Body of pancreas (tissue), 4 donors: ENCODE measurements at regions not wholly inside any gene's neighbourhood (a gene's known extent, or its start where the extent isn't known, plus 50 kb on each side); places are given as distances from the start of the nearest gene placed in this dataset.

Experiments
- ATAC-seq: fragments of 150-250 bp; one replicate; pipeline ENCODE4 v1.9.1; 2016
- DNase-seq, 4 donors: peaks; one replicate each; pipeline ENCODE4 v3.0.0-alpha.2; 2019
- H3K27ac ChIP-seq, 4 donors: fragments of 200-600 bp; sonication (generic); 1 replicate in 3 of 4; 2 replicates in 1 of 4; pipeline versions ENCODE4 v1.5.1 to v1.6.1; 2016 to 2019; ENCODE audit warnings: mild to moderate bottlenecking in 1 of 4, mixed read lengths in 1 of 4, moderate library complexity in 1 of 4
- H3K27me3 ChIP-seq, 2 donors: fragments of 200-600 bp; sonication (generic); one replicate each; pipeline ENCODE4 v1.6.0; 2016; ENCODE audit warnings: mild to moderate bottlenecking in 1 of 2
- H3K36me3 ChIP-seq, 2 donors: fragments of 200-600 bp; sonication (generic); replicated peaks in 1 of 2; 2 replicates each; pipeline ENCODE4 v1.5.1; 2016; ENCODE audit warnings: low read depth in 2 of 2; ENCODE audit not compliant: insufficient read depth in 1 of 2
- H3K4me1 ChIP-seq: fragments of 200-600 bp; sonication (generic); one replicate; pipeline ENCODE4 v1.6.0; 2016
- H3K4me3 ChIP-seq, 2 donors: fragments of 200-600 bp; sonication (generic); 1 replicate in 1 of 2; 2 replicates in 1 of 2; pipeline ENCODE4 v1.5.1; 2016 to 2019
- H3K9me3 ChIP-seq, 3 donors: fragments of 200-600 bp; sonication (generic); 1 replicate in 2 of 3; 2 replicates in 1 of 3; pipeline ENCODE4 v1.5.1; 2016
- CTCF ChIP-seq, 7 experiments: fragments of 450-650 bp in 4 of 7; fragments of 200-600 bp in 3 of 7; sonication (generic) in 3 of 7; IDR thresholded peaks; one replicate each; pipeline ENCODE4 v1.5.1; 2016 to 2019; ENCODE audit warnings: antibody characterized with exemption in 7 of 7
- POLR2A ChIP-seq, 3 donors: fragments of 450-650 bp; IDR thresholded peaks; one replicate each; pipeline ENCODE4 v1.6.1; 2016; ENCODE audit warnings: antibody characterized with exemption in 3 of 3, mild to moderate bottlenecking in 2 of 3
- WGBS, 2 donors: methylation state at CpG; one replicate each; pipeline ENCODE4 v1.1.5; 2017; 5-methylcytosine and 5-hydroxymethylcytosine counted together
- intact Hi-C: fragments of 100-400 bp; cut with DNase I; formaldehyde crosslinking; loops from one replicate; pipeline ENCODE4 v1.15.1; 2023

GRCh38 chr3:56981445-56982230 lies 78.8 kb upstream of the SPATA12 start:
- no peaks in the 10 kb centered on the region for H3K27me3 ChIP-seq
- TF ChIP-seq CTCF (IDR thresholded peaks at IDR 0.05) (no peak), POLR2A (IDR thresholded peaks at IDR 0.05) (no peak)
- no peaks in the 10 kb centered on the region for H3K4me1 ChIP-seq
- DNase-seq (no peak), ATAC-seq (no peak)
- 60 to 97% methylated on average over 2 of the region's 2 CpGs for WGBS, 2 donors
- intact Hi-C loops = loop anchor here (10.0 kb wide), 1 partner anchor 177 kb away; the partner anchor contains the start of gene ARHGEF3
- no peaks in the 10 kb centered on the region for H3K9me3 ChIP-seq
- H3K4me3 ChIP-seq = no peak overlapping the region
- H3K27ac ChIP-seq = no peak overlapping the region
- H3K36me3 ChIP-seq = no peaks in the 10 kb centered on the region

GRCh38 chr3:56980798-56981390 lies 79.6 kb upstream of the SPATA12 start:
- intact Hi-C loops = loop anchor here (10.0 kb wide), 1 partner anchor 176 kb away; the partner anchor contains the start of gene ARHGEF3
- H3K27ac ChIP-seq = no peak overlapping the region
- TF ChIP-seq POLR2A (IDR thresholded peaks at IDR 0.05) (no peak), CTCF (IDR thresholded peaks at IDR 0.05) (no peak)
- WGBS, 2 donors = 75 to 82% methylated on average over 5 of the region's 5 CpGs
- H3K36me3 ChIP-seq = no peaks in the 10 kb centered on the region
- H3K27me3 ChIP-seq = no peaks in the 10 kb centered on the region
- no peak overlapping the region for H3K4me3 ChIP-seq
- no peaks in the 10 kb centered on the region for H3K9me3 ChIP-seq
- peak; percentile 56 for ATAC-seq
- H3K4me1 ChIP-seq = no peaks in the 10 kb centered on the region
- peak in 1 of 4 donors; percentile 62 for DNase-seq

GRCh38 chr3:56980243-56980642 lies 80.2 kb upstream of the SPATA12 start:
- no peaks in the 10 kb centered on the region for H3K9me3 ChIP-seq
- no peak overlapping the region for H3K27ac ChIP-seq
- no peaks in the 10 kb centered on the region for H3K36me3 ChIP-seq
- TF ChIP-seq POLR2A (IDR thresholded peaks at IDR 0.05) = no peak
- TF ChIP-seq CTCF (IDR thresholded peaks at IDR 0.05) = no peak
- intact Hi-C loops = loop anchor here (10.0 kb wide), 1 partner anchor 175 kb away; the partner anchor contains the start of gene ARHGEF3
- H3K4me3 ChIP-seq = no peak overlapping the region
- 89 to 90% methylated on average over 5 of the region's 5 CpGs for WGBS, 2 donors
- DNase-seq (no peak), ATAC-seq (no peak)
- no peaks in the 10 kb centered on the region for H3K27me3 ChIP-seq
- no peaks in the 10 kb centered on the region for H3K4me1 ChIP-seq

- intact Hi-C loops = loop anchor here (10.0 kb wide), 1 partner anchor 175 kb away; the partner anchor contains the start of gene ARHGEF3
These were observed 80.7 kb upstream of the SPATA12 start for GRCh38 chr3:56979791-56980190.

More at GRCh38 chr3:56979791-56980190, 80.7 kb upstream of the SPATA12 start:
- Histone ChIP-seq H3K4me1 (no peaks in the 10 kb centered on the region), H3K27ac (no peak overlapping the region), H3K9me3 (no peaks in the 10 kb centered on the region), H3K27me3 (no peaks in the 10 kb centered on the region), H3K36me3 (no peaks in the 10 kb centered on the region), H3K4me3 (no peak overlapping the region)
- DNase-seq = no peak
- 86% methylated on average over 6 of the region's 6 CpGs for WGBS, 2 donors
- ATAC-seq = no peak
- TF ChIP-seq POLR2A (IDR thresholded peaks at IDR 0.05) (no peak), CTCF (IDR thresholded peaks at IDR 0.05) (no peak)
